ENCODE measurements at regions not wholly inside any gene's neighbourhood (a gene's known extent, or its start where the extent isn't known, plus 50 kb on each side); places are given as distances from the start of the nearest gene placed in this dataset.

DNA sequence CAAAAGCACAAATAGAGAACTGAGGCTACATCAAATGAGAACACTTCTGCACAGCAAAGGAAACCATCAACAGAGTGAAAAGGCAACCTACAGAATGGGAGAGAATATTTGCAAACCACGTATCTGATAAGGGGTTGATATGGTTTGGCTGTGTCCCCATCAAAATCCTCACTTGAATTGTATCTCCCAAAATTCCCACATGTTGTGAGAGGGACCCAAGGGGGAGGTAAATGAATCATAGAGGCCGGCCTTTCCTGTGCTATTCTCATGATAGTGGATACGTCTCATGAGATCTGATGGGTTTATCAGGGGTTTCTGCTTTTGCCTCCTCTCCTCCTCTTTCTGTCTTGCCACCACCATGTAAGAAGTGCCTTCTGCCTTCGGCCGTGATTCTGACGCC, 120.6 kb upstream of the FRMD4A start:
- no peaks in the 10 kb centered on the region for H3K4me1 ChIP-seq (ENCODE audit: insufficient read depth, low read length, poor library complexity, severe bottlenecking)
- intact Hi-C loops (cut with micrococcal nuclease; ENCODE audit: unreplicated experiment) = no loop called here
- no peak for DNase-seq (ENCODE audit: low spot score)
- no TSS peak for BruUV-seq (replicated peaks)
- no peak overlapping the region for H3K4me3 ChIP-seq (ENCODE audit: low read depth, low read length, poor library complexity, severe bottlenecking)
- H3K27ac ChIP-seq (ENCODE audit: low read depth, low read length, poor library complexity, severe bottlenecking) = no peak overlapping the region
- H3K9me3 ChIP-seq (ENCODE audit: low read depth, low read length, poor library complexity, severe bottlenecking) = no peaks in the 10 kb centered on the region
- ChIA-PET CTCF (no interaction called here), POLR2A (ENCODE audit: low non-redundant PET) (no interaction called here)
- no peak for TF ChIP-seq EZH2 (IDR thresholded peaks at IDR 0.05; ENCODE audit: borderline replicate concordance, low read depth, low read length, poor library complexity, severe bottlenecking)
- TF ChIP-seq, protein P1, sequence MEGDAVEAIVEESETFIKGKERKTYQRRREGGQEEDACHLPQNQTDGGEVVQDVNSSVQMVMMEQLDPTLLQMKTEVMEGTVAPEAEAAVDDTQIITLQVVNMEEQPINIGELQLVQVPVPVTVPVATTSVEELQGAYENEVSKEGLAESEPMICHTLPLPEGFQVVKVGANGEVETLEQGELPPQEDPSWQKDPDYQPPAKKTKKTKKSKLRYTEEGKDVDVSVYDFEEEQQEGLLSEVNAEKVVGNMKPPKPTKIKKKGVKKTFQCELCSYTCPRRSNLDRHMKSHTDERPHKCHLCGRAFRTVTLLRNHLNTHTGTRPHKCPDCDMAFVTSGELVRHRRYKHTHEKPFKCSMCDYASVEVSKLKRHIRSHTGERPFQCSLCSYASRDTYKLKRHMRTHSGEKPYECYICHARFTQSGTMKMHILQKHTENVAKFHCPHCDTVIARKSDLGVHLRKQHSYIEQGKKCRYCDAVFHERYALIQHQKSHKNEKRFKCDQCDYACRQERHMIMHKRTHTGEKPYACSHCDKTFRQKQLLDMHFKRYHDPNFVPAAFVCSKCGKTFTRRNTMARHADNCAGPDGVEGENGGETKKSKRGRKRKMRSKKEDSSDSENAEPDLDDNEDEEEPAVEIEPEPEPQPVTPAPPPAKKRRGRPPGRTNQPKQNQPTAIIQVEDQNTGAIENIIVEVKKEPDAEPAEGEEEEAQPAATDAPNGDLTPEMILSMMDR (conservative IDR thresholded peaks at IDR 0.05; ENCODE audit: low read depth, low read length) = no peak
- no peaks in the 10 kb centered on the region for H3K27me3 ChIP-seq (replicated peaks; ENCODE audit: insufficient read depth, low read depth, low read length, poor library complexity)
- no peaks in the 10 kb centered on the region for H3K36me3 ChIP-seq (ENCODE audit: insufficient read depth, low read length, poor library complexity, severe bottlenecking)

DNA sequence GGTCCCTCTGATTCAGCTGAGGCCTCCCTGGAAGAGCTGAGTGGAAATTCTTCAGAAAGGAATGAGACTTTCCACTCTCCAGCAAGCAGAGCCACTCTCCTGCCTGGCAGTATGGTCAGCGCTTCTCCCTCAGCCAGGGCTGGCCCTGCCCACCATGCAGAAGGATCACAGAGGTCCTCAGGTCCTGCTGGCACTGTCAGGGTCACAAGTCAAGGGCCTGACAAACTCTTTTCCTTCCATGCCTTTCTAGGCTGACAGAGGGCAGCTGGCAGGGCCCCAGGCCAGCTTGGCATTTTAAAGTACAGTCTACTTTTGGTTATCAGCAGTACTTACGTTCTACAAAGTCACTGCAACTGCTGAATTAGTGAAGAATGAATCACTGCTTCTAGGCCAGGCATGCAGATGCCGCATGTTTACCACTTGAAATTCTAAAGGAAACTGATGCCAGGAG, 119.3 kb upstream of the FRMD4A start:
- POLR2A ChIA-PET (ENCODE audit: low non-redundant PET) = no interaction called here
- no peaks in the 10 kb centered on the region for H3K9me3 ChIP-seq (ENCODE audit: low read depth, low read length, poor library complexity, severe bottlenecking)
- no peak overlapping the region for H3K4me3 ChIP-seq (ENCODE audit: low read depth, low read length, poor library complexity, severe bottlenecking)
- H3K27me3 ChIP-seq (replicated peaks; ENCODE audit: insufficient read depth, low read depth, low read length, poor library complexity) = peaks cover 3% of the 10 kb centered on the region
- no TSS peak for BruUV-seq (replicated peaks)
- intact Hi-C loops (cut with micrococcal nuclease; ENCODE audit: unreplicated experiment) = no loop called here
- TF ChIP-seq, protein P1 (conservative IDR thresholded peaks at IDR 0.05; ENCODE audit: low read depth, low read length) = no peak
- no peak for TF ChIP-seq EZH2 (IDR thresholded peaks at IDR 0.05; ENCODE audit: borderline replicate concordance, low read depth, low read length, poor library complexity, severe bottlenecking)
- CTCF ChIA-PET = no interaction called here
- no peaks in the 10 kb centered on the region for H3K4me1 ChIP-seq (ENCODE audit: insufficient read depth, low read length, poor library complexity, severe bottlenecking)
- H3K27ac ChIP-seq (ENCODE audit: low read depth, low read length, poor library complexity, severe bottlenecking) = no peak overlapping the region
- DNase-seq (ENCODE audit: low spot score) = no peak
- H3K36me3 ChIP-seq (ENCODE audit: insufficient read depth, low read length, poor library complexity, severe bottlenecking) = no peaks in the 10 kb centered on the region

DNA sequence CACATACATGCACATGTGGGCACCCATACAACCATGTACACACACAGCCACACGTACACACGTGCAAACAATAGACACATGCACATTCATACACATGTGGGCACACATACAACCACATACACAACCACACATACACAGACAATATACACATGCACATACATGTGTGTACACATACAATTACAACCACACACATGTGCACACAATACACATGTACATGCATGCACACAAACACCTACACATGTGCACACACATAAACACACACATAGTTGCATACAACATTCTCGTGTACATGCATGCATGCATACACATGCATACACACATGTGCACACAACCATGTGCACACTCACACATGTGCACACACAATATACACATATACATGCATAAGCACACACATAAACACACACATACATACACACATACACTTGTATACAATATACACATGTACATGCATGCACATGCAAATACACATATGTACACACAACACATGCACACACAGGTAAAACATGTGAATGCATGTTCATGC, 118.6 kb upstream of the FRMD4A start:
- TF ChIP-seq, protein P1 (conservative IDR thresholded peaks at IDR 0.05; ENCODE audit: low read depth, low read length) = no peak
- no peak for TF ChIP-seq EZH2 (IDR thresholded peaks at IDR 0.05; ENCODE audit: borderline replicate concordance, low read depth, low read length, poor library complexity, severe bottlenecking)
- H3K9me3 ChIP-seq (ENCODE audit: low read depth, low read length, poor library complexity, severe bottlenecking) = no peaks in the 10 kb centered on the region
- no peak overlapping the region for H3K4me3 ChIP-seq (ENCODE audit: low read depth, low read length, poor library complexity, severe bottlenecking)
- H3K4me1 ChIP-seq (ENCODE audit: insufficient read depth, low read length, poor library complexity, severe bottlenecking) = no peaks in the 10 kb centered on the region
- ChIA-PET CTCF (no interaction called here), POLR2A (ENCODE audit: low non-redundant PET) (no interaction called here)
- DNase-seq (ENCODE audit: low spot score) = no peak
- H3K27ac ChIP-seq (ENCODE audit: low read depth, low read length, poor library complexity, severe bottlenecking) = no peak overlapping the region
- intact Hi-C loops (cut with micrococcal nuclease; ENCODE audit: unreplicated experiment) = no loop called here
- no TSS peak for BruUV-seq (replicated peaks)
- peaks cover 9% of the 10 kb centered on the region for H3K27me3 ChIP-seq (replicated peaks; ENCODE audit: insufficient read depth, low read depth, low read length, poor library complexity)
- H3K36me3 ChIP-seq (ENCODE audit: insufficient read depth, low read length, poor library complexity, severe bottlenecking) = no peaks in the 10 kb centered on the region

Data from A673 (cell line).